Smooth muscle cell (in vitro differentiated cells): ENCODE measurements at regions not wholly inside any gene's neighbourhood (a gene's known extent, or its start where the extent isn't known, plus 50 kb on each side); places are given as distances from the start of the nearest gene placed in this dataset.

Experiments used
- DNase-seq: peaks from one replicate; lab custom pipeline; 2025; ENCODE audit not compliant: unreplicated experiment; lab: John Stamatoyannopoulos, UW
- H2AFZ ChIP-seq: fragments of 200-600 bp; sonication (generic); 2 replicates; pipeline ENCODE4 v1.6.0; 2016; ENCODE audit warnings: antibody characterized with exemption, low read depth, mild to moderate bottlenecking
- H3F3A ChIP-seq: fragments of 200-600 bp; sonication (generic); 2 replicates; pipeline ENCODE4 v1.6.0; 2017; ENCODE audit warnings: antibody characterized with exemption, low read depth
- H3K27ac ChIP-seq: fragments of 200-600 bp; sonication (generic); 2 replicates; pipeline ENCODE4 v1.5.1; 2016; ENCODE audit warnings: low read depth, mild to moderate bottlenecking
- H3K27me3 ChIP-seq: fragments of 200-600 bp; sonication (generic); 2 replicates; pipeline ENCODE4 v1.6.1; 2016; ENCODE audit warnings: low read depth, mild to moderate bottlenecking
- H3K36me3 ChIP-seq: fragments of 200-600 bp; sonication (generic); 2 replicates; pipeline ENCODE4 v1.5.1; 2016; ENCODE audit warnings: low read depth
- H3K4me1 ChIP-seq: fragments of 200-600 bp; sonication (generic); 2 replicates; pipeline ENCODE4 v1.5.1; 2016; ENCODE audit warnings: low read depth
- H3K4me2 ChIP-seq: fragments of 200-600 bp; sonication (generic); 2 replicates; pipeline ENCODE4 v1.6.0; 2016; ENCODE audit warnings: mild to moderate bottlenecking
- H3K4me3 ChIP-seq: fragments of 200-600 bp; sonication (generic); 2 replicates; pipeline ENCODE4 v1.5.1; 2016; ENCODE audit warnings: mild to moderate bottlenecking
- H3K79me2 ChIP-seq: fragments of 200-600 bp; sonication (generic); 2 replicates; pipeline ENCODE4 v1.6.0; 2016; ENCODE audit warnings: low read depth, mild to moderate bottlenecking
- H3K9ac ChIP-seq: fragments of 200-600 bp; sonication (generic); 2 replicates; pipeline ENCODE4 v1.6.0; 2016; ENCODE audit warnings: low read depth
- H3K9me3 ChIP-seq: fragments of 200-600 bp; sonication (generic); replicated peaks from 2 replicates; pipeline ENCODE4 v1.5.1; 2016; ENCODE audit warnings: low read depth
- H4K20me1 ChIP-seq: fragments of 200-600 bp; sonication (generic); 2 replicates; pipeline ENCODE4 v1.6.0; 2016; ENCODE audit warnings: low read depth
- WGBS: methylation state at CpG from one replicate; pipeline ENCODE4 v1.1.7; 2016; ENCODE audit warnings: low lambda C conversion rate; 5-methylcytosine and 5-hydroxymethylcytosine counted together
- TF ChIP-seq, protein P1 (sequence below): fragments of 200-600 bp; sonication (generic); IDR thresholded peaks from 2 replicates; pipeline ENCODE4 v1.5.1; 2017; ENCODE audit warnings: borderline replicate concordance, mild to moderate bottlenecking, antibody characterized with exemption; ENCODE audit not compliant: insufficient read depth, poor library complexity, severe bottlenecking

DNA sequence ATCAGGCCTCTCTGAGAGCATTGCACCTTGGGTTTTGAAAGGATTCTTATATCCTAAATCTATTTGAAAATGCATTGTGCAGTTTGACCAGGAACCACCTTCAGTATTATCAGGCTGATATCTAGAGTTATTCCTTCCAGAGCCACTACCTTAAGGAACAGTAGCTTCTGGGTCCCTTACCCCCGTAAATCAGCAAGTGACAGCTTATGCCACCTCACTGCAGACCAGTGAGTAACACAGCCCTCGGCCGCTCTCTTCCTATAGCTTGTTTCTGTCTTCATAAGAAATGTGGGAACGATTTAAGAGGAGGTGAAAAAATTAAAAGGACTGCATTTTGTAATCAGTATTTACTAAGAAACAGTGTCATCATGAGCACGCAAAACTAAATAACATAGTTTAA is 584.2 kb downstream of the GALR1 start:
- Histone ChIP-seq H3K36me3 (no peaks in the 10 kb centered on the region), H3K4me3 (no peak overlapping the region), H3K4me2 (no peak overlapping the region), H3K27me3 (no peaks in the 10 kb centered on the region), H3K79me2 (no peaks in the 10 kb centered on the region), H2AFZ (no peak overlapping the region), H3F3A (no peaks in the 10 kb centered on the region), H3K4me1 (no peaks in the 10 kb centered on the region), H4K20me1 (no peaks in the 10 kb centered on the region), H3K9ac (no peak overlapping the region), H3K9me3 (no peaks in the 10 kb centered on the region), H3K27ac (no peak overlapping the region)
- 84% methylated on average over 5 of the region's 5 CpGs for WGBS
- TF ChIP-seq, protein P1, sequence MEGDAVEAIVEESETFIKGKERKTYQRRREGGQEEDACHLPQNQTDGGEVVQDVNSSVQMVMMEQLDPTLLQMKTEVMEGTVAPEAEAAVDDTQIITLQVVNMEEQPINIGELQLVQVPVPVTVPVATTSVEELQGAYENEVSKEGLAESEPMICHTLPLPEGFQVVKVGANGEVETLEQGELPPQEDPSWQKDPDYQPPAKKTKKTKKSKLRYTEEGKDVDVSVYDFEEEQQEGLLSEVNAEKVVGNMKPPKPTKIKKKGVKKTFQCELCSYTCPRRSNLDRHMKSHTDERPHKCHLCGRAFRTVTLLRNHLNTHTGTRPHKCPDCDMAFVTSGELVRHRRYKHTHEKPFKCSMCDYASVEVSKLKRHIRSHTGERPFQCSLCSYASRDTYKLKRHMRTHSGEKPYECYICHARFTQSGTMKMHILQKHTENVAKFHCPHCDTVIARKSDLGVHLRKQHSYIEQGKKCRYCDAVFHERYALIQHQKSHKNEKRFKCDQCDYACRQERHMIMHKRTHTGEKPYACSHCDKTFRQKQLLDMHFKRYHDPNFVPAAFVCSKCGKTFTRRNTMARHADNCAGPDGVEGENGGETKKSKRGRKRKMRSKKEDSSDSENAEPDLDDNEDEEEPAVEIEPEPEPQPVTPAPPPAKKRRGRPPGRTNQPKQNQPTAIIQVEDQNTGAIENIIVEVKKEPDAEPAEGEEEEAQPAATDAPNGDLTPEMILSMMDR = no peak
- no peak for DNase-seq

DNA sequence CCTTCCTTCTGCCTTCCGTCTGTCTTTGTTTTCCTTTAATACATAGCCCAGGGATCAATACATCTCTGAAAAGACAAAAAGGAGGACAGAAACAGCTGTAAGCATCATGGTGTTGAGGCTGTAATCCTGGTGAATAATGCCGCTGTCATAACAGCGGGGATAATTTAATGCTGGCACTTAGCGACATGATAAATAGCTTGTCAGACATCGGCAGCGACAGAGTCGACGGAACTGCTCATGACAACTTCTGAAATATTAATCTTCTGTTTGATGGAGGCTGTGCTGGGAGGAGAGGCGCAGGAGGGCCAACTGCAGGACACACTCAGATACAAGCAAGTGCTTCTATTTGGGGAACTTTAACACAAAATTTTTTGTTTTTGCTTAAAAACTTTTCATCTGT is 602.2 kb downstream of the GALR1 start:
- TF ChIP-seq, protein P1 = no peak
- H3K27ac ChIP-seq = no peak overlapping the region
- 79% methylated on average over 9 of the region's 9 CpGs for WGBS

DNA sequence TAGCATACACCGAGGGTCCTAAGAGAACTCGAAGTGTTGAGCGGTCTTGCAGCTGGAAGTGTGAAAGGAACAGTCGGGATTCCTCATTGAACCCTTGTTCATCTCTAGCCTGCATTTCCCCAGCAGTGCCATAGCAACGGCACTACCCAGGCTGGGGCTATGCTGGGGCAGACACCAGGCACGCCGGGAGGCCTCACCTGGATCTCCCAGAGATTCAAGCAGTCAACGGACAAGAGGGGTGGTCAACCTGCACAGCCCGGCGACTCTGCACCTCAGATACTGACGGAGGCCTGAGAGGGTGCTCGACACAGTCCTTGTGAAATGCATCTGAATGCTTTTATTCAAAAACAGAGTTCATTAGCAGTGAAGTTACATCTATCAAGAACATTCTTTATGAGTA is 604.2 kb downstream of the GALR1 start:
- no peak for DNase-seq
- H3K9me3 ChIP-seq = no peaks in the 10 kb centered on the region
- H3K4me1 ChIP-seq = no peaks in the 10 kb centered on the region
- 91% methylated on average over 12 of the region's 12 CpGs for WGBS
- H3K36me3 ChIP-seq = no peaks in the 10 kb centered on the region
- H2AFZ ChIP-seq = no peak overlapping the region
- no peaks in the 10 kb centered on the region for H3K27me3 ChIP-seq
- H3K4me2 ChIP-seq = no peak overlapping the region
- H4K20me1 ChIP-seq = no peaks in the 10 kb centered on the region
- H3K4me3 ChIP-seq = no peak overlapping the region
- no peak overlapping the region for H3K9ac ChIP-seq
- no peaks in the 10 kb centered on the region for H3F3A ChIP-seq
- TF ChIP-seq, protein P1 = no peak
- H3K79me2 ChIP-seq = no peaks in the 10 kb centered on the region
- H3K27ac ChIP-seq = no peak overlapping the region

More for the DNA sequence above, 602.2 kb downstream of the GALR1 start:
- Histone ChIP-seq H3F3A (no peaks in the 10 kb centered on the region), H2AFZ (no peak overlapping the region), H4K20me1 (no peaks in the 10 kb centered on the region), H3K4me3 (no peak overlapping the region), H3K4me2 (no peak overlapping the region), H3K79me2 (no peaks in the 10 kb centered on the region), H3K9ac (no peak overlapping the region), H3K9me3 (no peaks in the 10 kb centered on the region), H3K4me1 (no peaks in the 10 kb centered on the region), H3K27me3 (no peaks in the 10 kb centered on the region), H3K36me3 (no peaks in the 10 kb centered on the region)
- DNase-seq = no peak
